ENCODE measurements at regions not wholly inside any gene's neighbourhood (a gene's known extent, or its start where the extent isn't known, plus 50 kb on each side); places are given as distances from the start of the nearest gene placed in this dataset.

DNA sequence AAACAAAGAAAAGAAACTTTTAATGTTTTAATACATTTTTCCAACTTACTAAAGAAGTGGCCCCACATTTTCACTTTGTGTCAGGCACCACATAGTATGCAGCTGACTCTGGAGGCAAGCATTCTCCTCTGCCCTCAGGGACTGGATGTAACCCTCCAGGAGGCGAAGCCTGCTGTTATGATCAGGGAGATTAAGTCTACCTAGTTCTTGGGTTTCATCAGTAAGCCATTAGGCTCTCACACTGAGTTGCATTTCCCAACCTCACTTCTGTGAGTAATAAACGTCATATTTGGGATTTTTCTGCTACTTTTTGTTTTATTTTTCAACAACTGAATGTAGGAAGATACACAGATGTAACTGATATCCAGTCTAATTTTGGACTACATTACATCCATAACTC is 101.2 kb upstream of the LRFN5 start:
- Histone ChIP-seq H4K91ac (ENCODE audit: insufficient read length, low read depth, low read length) (no peak overlapping the region), H2AK5ac (ENCODE audit: insufficient read length, low read length) (no peak overlapping the region), H2BK120ac (ENCODE audit: low read depth, low read length, poor library complexity, severe bottlenecking) (no peak overlapping the region), H3K4ac (ENCODE audit: low read depth, low read length) (no peak overlapping the region), H3K79me2 (ENCODE audit: insufficient read depth, low read length) (no peaks in the 10 kb centered on the region), H2BK20ac (ENCODE audit: low read depth, low read length, poor library complexity, severe bottlenecking) (no peak overlapping the region), H2BK15ac (ENCODE audit: low read depth, low read length) (no peak overlapping the region), H4K5ac (ENCODE audit: insufficient read length, low read depth, low read length) (no peak overlapping the region), H2BK5ac (ENCODE audit: insufficient read length, low read length) (no peak overlapping the region), H3K4me2 (ENCODE audit: insufficient read depth, insufficient read length, low read length) (no peak overlapping the region), H2BK12ac (ENCODE audit: insufficient read length, low read depth, low read length) (no peak overlapping the region), H3K9me3 (ENCODE audit: control insufficient read depth, low read depth, low read length) (no peaks in the 10 kb centered on the region), H3K23me2 (ENCODE audit: insufficient read length, low read depth, low read length, poor library complexity, severe bottlenecking) (no peaks in the 10 kb centered on the region), H3K18ac (ENCODE audit: insufficient read length, low read depth, low read length) (no peak overlapping the region), H3K14ac (ENCODE audit: insufficient read depth, low read length) (no peak overlapping the region), H3K9ac (ENCODE audit: extremely low read depth, insufficient read length, low read length) (no peak overlapping the region), H4K8ac (replicated peaks; ENCODE audit: insufficient read length, low read depth, low read length) (no peak overlapping the region), H3K79me1 (ENCODE audit: insufficient read depth, low read depth, low read length, poor library complexity, severe bottlenecking) (no peaks in the 10 kb centered on the region), H3K23ac (ENCODE audit: insufficient read length, low read depth, low read length) (no peak overlapping the region), H3K27ac (ENCODE audit: insufficient read length, low read depth, low read length) (no peak overlapping the region), H3K56ac (ENCODE audit: insufficient read length, low read depth, low read length) (no peak overlapping the region), H3K4me1 (ENCODE audit: insufficient read depth, low read length) (no peaks in the 10 kb centered on the region), H2AFZ (ENCODE audit: low read length) (no peak overlapping the region), H3T11ph (ENCODE audit: low read length) (no peak overlapping the region), H4K20me1 (ENCODE audit: control insufficient read depth, insufficient read depth, insufficient read length) (no peaks in the 10 kb centered on the region), H3K27me3 (ENCODE audit: insufficient read depth, low read length) (no peaks in the 10 kb centered on the region)
- TF ChIP-seq CTCF (conservative IDR thresholded peaks at IDR 0.05): no peak
- no peaks in the 10 kb centered on the region for H3K36me3 Mint-ChIP-seq (ENCODE audit: insufficient read depth in 1 of 3, low read depth in 3 of 3)
- WGBS (ENCODE audit: extremely low coverage, insufficient read length, low lambda C conversion rate): no CpG with 5 or more reads among the region's 2 CpGs
- no peaks in the 10 kb centered on the region for H3K9me3 Mint-ChIP-seq
- peaks cover 8 to 16% of the 10 kb centered on the region in 2 experiments for H3K4me1 Mint-ChIP-seq
- no peaks in the 10 kb centered on the region for H3K27me3 Mint-ChIP-seq (ENCODE audit: low read depth)
- H3K27ac Mint-ChIP-seq: no peak overlapping the region
- H3K4me3 Mint-ChIP-seq: no peak overlapping the region
- DNase-seq: peak; percentile 42
